ENCODE measurements at regions not wholly inside any gene's neighbourhood (a gene's known extent, or its start where the extent isn't known, plus 50 kb on each side); places are given as distances from the start of the nearest gene placed in this dataset.
"Not testable (repeated sequence)": the region's sequence is repeated elsewhere in the genome, so short reads cannot be mapped to it uniquely, and the experiment has no call there.

DNA sequence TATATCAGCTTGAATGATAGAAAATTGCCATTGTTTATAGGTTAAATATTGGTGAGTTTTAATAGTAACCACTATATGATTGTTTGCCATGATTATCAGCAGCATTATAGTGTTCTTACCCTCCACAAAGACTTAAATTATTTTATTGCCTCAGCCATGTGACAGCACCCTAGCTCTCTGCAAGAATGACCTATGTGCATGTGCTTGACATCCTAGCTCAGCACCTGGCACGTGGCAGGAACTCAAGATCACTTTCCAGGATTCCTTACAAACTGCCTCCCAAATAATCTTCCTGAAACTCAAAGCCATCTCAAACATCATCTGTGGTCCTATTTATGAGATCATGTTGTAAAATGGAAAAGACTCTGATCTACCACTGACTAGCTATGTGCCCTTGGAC lies 68.1 kb upstream of the ANKRD30A start:
- no peak overlapping the region for H3K9ac ChIP-seq (ENCODE audit: low read length)
- Mint-ChIP-seq H3K9me3 (ENCODE audit: insufficient read depth) (peaks cover 4% of the 10 kb centered on the region), H3K27me3 (no peaks in the 10 kb centered on the region), H3K27ac (no peak overlapping the region), H3K4me1 (no peaks in the 10 kb centered on the region), H3K4me3 (no peak overlapping the region)
- no peaks in the 10 kb centered on the region for H3K4me1 ChIP-seq (ENCODE audit: control insufficient read depth in 2 of 2, insufficient read depth in 2 of 2, low read length in 2 of 2)
- TF ChIP-seq EZH2 (IDR thresholded peaks at IDR 0.05; ENCODE audit: borderline replicate concordance, insufficient read depth, low read depth, low read length, poor library complexity, severe bottlenecking) (no peak), CTCF (IDR thresholded peaks at IDR 0.05) (no peak)
- no CpG with 5 or more reads among the region's 1 CpG for WGBS (ENCODE audit: insufficient coverage)
- H3K27me3 ChIP-seq (replicated peaks in 1 of 4; ENCODE audit: control extremely low read depth in 1 of 4, control insufficient read depth in 3 of 4, insufficient read depth in 4 of 4, low read length in 3 of 4), result no peaks in the 10 kb centered on the region
- no peaks in the 10 kb centered on the region for H3K36me3 ChIP-seq (replicated peaks in 1 of 2; ENCODE audit: control extremely low read depth in 1 of 2, control insufficient read depth in 1 of 2, extremely low read depth in 1 of 2, insufficient read depth in 2 of 2, low read length in 1 of 2)
- no peaks in the 10 kb centered on the region for H3K79me2 ChIP-seq (ENCODE audit: control insufficient read depth, insufficient read depth, low read length)
- ChIA-PET CTCF (no interaction called here), POLR2A (no interaction called here)
- ATAC-seq (ENCODE audit: low read depth), result no peak
- H3K9me3 ChIP-seq (ENCODE audit: control extremely low read depth in 1 of 3, control insufficient read depth in 2 of 3, insufficient read depth in 1 of 3, low read length in 2 of 3), result peaks cover 0 to 3% (median 3%) of the 10 kb centered on the region in 3 donors
- H4K20me1 ChIP-seq (ENCODE audit: control insufficient read depth, insufficient read depth, low read length, poor library complexity, severe bottlenecking), result no peaks in the 10 kb centered on the region
- H2AFZ ChIP-seq (ENCODE audit: insufficient read depth, low read depth, low read length, poor library complexity, severe bottlenecking), result no peak overlapping the region
- no peak overlapping the region for H3K4me2 ChIP-seq (replicated peaks; ENCODE audit: low read depth, low read length, poor library complexity, severe bottlenecking)
- H3K4me3 ChIP-seq (ENCODE audit: control extremely low read depth in 1 of 5, extremely low read depth in 1 of 5, insufficient read depth in 1 of 5, low read depth in 2 of 5, low read length in 4 of 5), result no peak overlapping the region
- intact Hi-C loops (cut with micrococcal nuclease), result no loop called here
- no peak overlapping the region for H3K27ac ChIP-seq (ENCODE audit: low read length in 2 of 2)
- no peak for DNase-seq

DNA sequence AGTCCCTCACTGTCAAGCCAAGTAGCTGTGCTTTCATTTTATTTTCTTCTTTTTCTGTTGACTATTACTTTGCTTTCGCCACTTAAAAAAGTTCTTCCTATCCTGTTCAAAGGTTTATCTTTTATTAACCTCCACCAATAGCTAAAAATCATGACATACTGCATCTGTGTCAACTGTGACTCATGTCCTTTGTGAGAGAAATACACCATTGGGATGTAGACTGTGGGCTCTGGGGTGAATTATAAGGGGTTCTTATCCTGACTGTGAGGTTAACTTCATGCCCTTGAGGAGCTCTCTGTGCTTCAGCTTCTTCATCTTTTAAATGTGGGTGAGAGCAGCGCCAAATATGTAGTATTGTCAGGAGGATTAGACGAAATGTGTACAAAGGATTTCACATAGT lies 71.9 kb upstream of the ANKRD30A start:
- H2AFZ ChIP-seq (ENCODE audit: insufficient read depth, low read depth, low read length, poor library complexity, severe bottlenecking), result no peak overlapping the region
- no peak overlapping the region for H3K4me2 ChIP-seq (replicated peaks; ENCODE audit: low read depth, low read length, poor library complexity, severe bottlenecking)
- H3K27ac ChIP-seq (ENCODE audit: low read length in 2 of 2), result no peak overlapping the region
- CTCF ChIA-PET, result no interaction called here
- DNase-seq (no peak), ATAC-seq (ENCODE audit: low read depth) (no peak)
- H3K9me3 ChIP-seq (ENCODE audit: control extremely low read depth in 1 of 3, control insufficient read depth in 2 of 3, insufficient read depth in 1 of 3, low read length in 2 of 3), result peaks cover 0 to 9% (median 3%) of the 10 kb centered on the region in 3 donors
- 71% methylated on average over 1 of the region's 3 CpGs for WGBS (ENCODE audit: insufficient coverage)
- no peaks in the 10 kb centered on the region for H3K79me2 ChIP-seq (ENCODE audit: control insufficient read depth, insufficient read depth, low read length)
- no peak overlapping the region for H3K4me3 ChIP-seq (ENCODE audit: control extremely low read depth in 1 of 5, extremely low read depth in 1 of 5, insufficient read depth in 1 of 5, low read depth in 2 of 5, low read length in 4 of 5)
- H3K9ac ChIP-seq (ENCODE audit: low read length), result no peak overlapping the region
- intact Hi-C loops (cut with micrococcal nuclease), result no loop called here
- H3K27me3 Mint-ChIP-seq, result no peaks in the 10 kb centered on the region
- no peaks in the 10 kb centered on the region for H3K36me3 ChIP-seq (replicated peaks in 1 of 2; ENCODE audit: control extremely low read depth in 1 of 2, control insufficient read depth in 1 of 2, extremely low read depth in 1 of 2, insufficient read depth in 2 of 2, low read length in 1 of 2)
- no peaks in the 10 kb centered on the region for H3K4me1 Mint-ChIP-seq
- peaks cover 7% of the 10 kb centered on the region for H3K9me3 Mint-ChIP-seq (ENCODE audit: insufficient read depth)
- H3K27ac Mint-ChIP-seq, result no peak overlapping the region
- TF ChIP-seq EZH2 (IDR thresholded peaks at IDR 0.05; ENCODE audit: borderline replicate concordance, insufficient read depth, low read depth, low read length, poor library complexity, severe bottlenecking) (no peak), CTCF (IDR thresholded peaks at IDR 0.05) (no peak)
- no peaks in the 10 kb centered on the region for H3K4me1 ChIP-seq (ENCODE audit: control insufficient read depth in 2 of 2, insufficient read depth in 2 of 2, low read length in 2 of 2)
- H4K20me1 ChIP-seq (ENCODE audit: control insufficient read depth, insufficient read depth, low read length, poor library complexity, severe bottlenecking), result no peaks in the 10 kb centered on the region
- POLR2A ChIA-PET, result no interaction called here
- H3K4me3 Mint-ChIP-seq, result no peak overlapping the region
- H3K27me3 ChIP-seq (replicated peaks in 1 of 4; ENCODE audit: control extremely low read depth in 1 of 4, control insufficient read depth in 3 of 4, insufficient read depth in 4 of 4, low read length in 3 of 4), result no peaks in the 10 kb centered on the region

DNA sequence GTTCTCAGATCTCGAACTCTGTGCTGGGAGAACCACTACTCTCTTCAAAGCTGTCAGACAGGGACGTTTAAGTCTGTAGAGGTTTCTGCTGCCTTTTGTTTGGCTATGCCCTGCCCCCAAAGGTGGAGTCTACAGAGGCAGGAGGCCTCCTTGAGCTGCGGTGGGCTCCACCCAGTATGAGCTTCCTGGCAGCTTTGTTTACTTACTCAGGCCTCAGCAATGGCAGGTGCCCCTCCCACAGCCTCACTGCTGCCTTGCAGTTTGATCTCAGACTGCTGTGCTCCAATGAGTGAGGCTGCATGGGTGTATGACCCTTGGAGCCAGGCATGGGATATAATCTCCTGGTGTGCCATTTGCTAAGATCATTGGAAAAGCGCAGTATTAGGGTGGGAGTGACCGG lies 75.4 kb upstream of the ANKRD30A start:
- H3K79me2 ChIP-seq (ENCODE audit: control insufficient read depth, insufficient read depth, low read length); CTCF ChIA-PET; POLR2A ChIA-PET; H3K4me3 ChIP-seq (ENCODE audit: control extremely low read depth in 1 of 5, extremely low read depth in 1 of 5, insufficient read depth in 1 of 5, low read depth in 2 of 5, low read length in 4 of 5); H3K27ac Mint-ChIP-seq; H3K4me1 Mint-ChIP-seq; H3K4me1 ChIP-seq (ENCODE audit: control insufficient read depth in 2 of 2, insufficient read depth in 2 of 2, low read length in 2 of 2); DNase-seq; H3K9ac ChIP-seq (ENCODE audit: low read length); H2AFZ ChIP-seq (ENCODE audit: insufficient read depth, low read depth, low read length, poor library complexity, severe bottlenecking); H3K4me2 ChIP-seq (replicated peaks; ENCODE audit: low read depth, low read length, poor library complexity, severe bottlenecking); H3K27me3 ChIP-seq (replicated peaks in 1 of 4; ENCODE audit: control extremely low read depth in 1 of 4, control insufficient read depth in 3 of 4, insufficient read depth in 4 of 4, low read length in 3 of 4); ATAC-seq (ENCODE audit: low read depth); H3K27ac ChIP-seq (ENCODE audit: low read length in 2 of 2); intact Hi-C loops (cut with micrococcal nuclease); H4K20me1 ChIP-seq (ENCODE audit: control insufficient read depth, insufficient read depth, low read length, poor library complexity, severe bottlenecking); H3K27me3 Mint-ChIP-seq; H3K9me3 Mint-ChIP-seq (ENCODE audit: insufficient read depth); H3K9me3 ChIP-seq (ENCODE audit: control extremely low read depth in 1 of 3, control insufficient read depth in 2 of 3, insufficient read depth in 1 of 3, low read length in 2 of 3); H3K36me3 ChIP-seq (replicated peaks in 1 of 2; ENCODE audit: control extremely low read depth in 1 of 2, control insufficient read depth in 1 of 2, extremely low read depth in 1 of 2, insufficient read depth in 2 of 2, low read length in 1 of 2); H3K4me3 Mint-ChIP-seq: not testable (repeated sequence)
- WGBS (ENCODE audit: insufficient coverage), result 88% methylated on average over 5 of the region's 5 CpGs

Data from B cell (primary cell).